Keratinocyte (primary cell): ENCODE measurements at regions not wholly inside any gene's neighbourhood (a gene's known extent, or its start where the extent isn't known, plus 50 kb on each side); places are given as distances from the start of the nearest gene placed in this dataset.

ENCODE experiments used
- EZH2 ChIP-seq: IDR thresholded peaks from one replicate; pipeline ENCODE4 v1.6.1; 2012; ENCODE audit warnings: inconsistent platforms, mild to moderate bottlenecking, low read length, moderate library complexity
- TF ChIP-seq, protein P1 (sequence below), 3 experiments: IDR thresholded peaks in 1 of 3; conservative IDR thresholded peaks in 1 of 3; optimal IDR thresholded peaks in 1 of 3; 2 replicates in 2 of 3; 3 replicates in 1 of 3; pipeline versions ENCODE3 to v1.5.1; 2011; ENCODE audit warnings: low read length in 3 of 3, mild to moderate bottlenecking in 3 of 3, moderate library complexity in 2 of 3, control low read depth in 1 of 3, inconsistent platforms in 1 of 3; ENCODE audit not compliant: insufficient read depth in 2 of 3; ENCODE audit errors: extremely low read depth in 1 of 3

DNA sequence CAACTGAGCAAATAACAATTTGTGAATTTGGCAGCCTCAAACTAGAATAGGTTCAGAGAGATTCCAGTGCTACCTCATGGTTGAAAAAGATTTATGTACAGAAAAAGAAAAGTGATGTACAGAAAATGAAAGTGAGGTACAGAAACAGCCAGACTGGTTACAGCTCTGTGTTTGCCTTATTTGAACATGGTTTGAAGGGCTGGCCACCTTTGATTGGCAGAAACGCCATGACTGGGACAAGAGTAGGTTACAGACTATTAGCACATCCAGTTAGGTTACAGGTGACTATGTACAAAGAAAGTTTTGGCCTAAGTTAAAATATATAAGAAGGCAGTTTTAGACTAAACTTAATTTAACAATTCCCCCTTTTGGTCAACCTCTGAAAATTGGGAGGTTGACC, 309.4 kb downstream of the BTG1 start:
- TF ChIP-seq, protein P1, sequence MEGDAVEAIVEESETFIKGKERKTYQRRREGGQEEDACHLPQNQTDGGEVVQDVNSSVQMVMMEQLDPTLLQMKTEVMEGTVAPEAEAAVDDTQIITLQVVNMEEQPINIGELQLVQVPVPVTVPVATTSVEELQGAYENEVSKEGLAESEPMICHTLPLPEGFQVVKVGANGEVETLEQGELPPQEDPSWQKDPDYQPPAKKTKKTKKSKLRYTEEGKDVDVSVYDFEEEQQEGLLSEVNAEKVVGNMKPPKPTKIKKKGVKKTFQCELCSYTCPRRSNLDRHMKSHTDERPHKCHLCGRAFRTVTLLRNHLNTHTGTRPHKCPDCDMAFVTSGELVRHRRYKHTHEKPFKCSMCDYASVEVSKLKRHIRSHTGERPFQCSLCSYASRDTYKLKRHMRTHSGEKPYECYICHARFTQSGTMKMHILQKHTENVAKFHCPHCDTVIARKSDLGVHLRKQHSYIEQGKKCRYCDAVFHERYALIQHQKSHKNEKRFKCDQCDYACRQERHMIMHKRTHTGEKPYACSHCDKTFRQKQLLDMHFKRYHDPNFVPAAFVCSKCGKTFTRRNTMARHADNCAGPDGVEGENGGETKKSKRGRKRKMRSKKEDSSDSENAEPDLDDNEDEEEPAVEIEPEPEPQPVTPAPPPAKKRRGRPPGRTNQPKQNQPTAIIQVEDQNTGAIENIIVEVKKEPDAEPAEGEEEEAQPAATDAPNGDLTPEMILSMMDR (optimal IDR thresholded peaks at IDR 0.05 in 1 of 3, IDR thresholded peaks at IDR 0.05 in 1 of 3, conservative IDR thresholded peaks at IDR 0.05 in 1 of 3; ENCODE audit: extremely low read depth in 1 of 3, insufficient read depth in 2 of 3, low read length in 3 of 3) = no peak
- TF ChIP-seq EZH2 = no peak
